MM.1S (cell line): ENCODE measurements at regions not wholly inside any gene's neighbourhood (a gene's known extent, or its start where the extent isn't known, plus 50 kb on each side); places are given as distances from the start of the nearest gene placed in this dataset.

Experiments
- CTCF ChIP-seq: fragments of 300-600 bp; sonication (generic); IDR thresholded peaks from 2 replicates; pipeline ENCODE4 v1.5.1; 2016; ENCODE audit warnings: antibody characterized with exemption, low read length, mixed read lengths
- EZH2 ChIP-seq: fragments of 300-600 bp; sonication (generic); optimal IDR thresholded peaks from 2 replicates; pipeline ENCODE3; 2017; ENCODE audit warnings: low read depth, mild to moderate bottlenecking, antibody characterized with exemption, low read length, mixed read lengths
- EZH2phosphoT487 ChIP-seq: fragments of 300-600 bp; sonication (generic); IDR thresholded peaks from 2 replicates; pipeline ENCODE4 v1.6.1; 2018; ENCODE audit warnings: antibody characterized with exemption, low read length

GRCh38 chrX:139202742-139203420, 327.7 kb upstream of the F9 start:
- TF ChIP-seq EZH2 (no peak), CTCF (no peak), EZH2phosphoT487 (no peak)
